ENCODE measurements at regions not wholly inside any gene's neighbourhood (a gene's known extent, or its start where the extent isn't known, plus 50 kb on each side); places are given as distances from the start of the nearest gene placed in this dataset.

- TF ChIP-seq CTCF (IDR thresholded peaks at IDR 0.05), result no peak
- no peak for TF ChIP-seq POLR2A (IDR thresholded peaks at IDR 0.05)
These were observed 1186.6 kb upstream of the SEMA6A start for GRCh38 chr5:117761186-117761585.
